Trophoblast cell (in vitro differentiated cells and primary cell): ENCODE measurements at regions not wholly inside any gene's neighbourhood (a gene's known extent, or its start where the extent isn't known, plus 50 kb on each side); places are given as distances from the start of the nearest gene placed in this dataset.

ENCODE experiments used
- DNase-seq, 2 donors: peaks; one replicate each; pipeline ENCODE4 v3.0.0-alpha.2; 2016
- H2AFZ ChIP-seq: 2 replicates; pipeline ENCODE4 v1.6.1; 2013; ENCODE audit warnings: low read length, moderate library complexity, mild to moderate bottlenecking; ENCODE audit not compliant: insufficient read depth, poor library complexity
- H2AK5ac ChIP-seq: 2 replicates; pipeline ENCODE4 v1.6.1; 2013; ENCODE audit warnings: mild to moderate bottlenecking, low read length
- H2BK120ac ChIP-seq: 2 replicates; pipeline ENCODE4 v1.6.1; 2013; ENCODE audit warnings: low read length, mild to moderate bottlenecking, moderate library complexity; ENCODE audit not compliant: insufficient read depth, poor library complexity
- H2BK12ac ChIP-seq: 2 replicates; pipeline ENCODE4 v1.6.1; 2013; ENCODE audit warnings: mild to moderate bottlenecking, low read length, moderate library complexity
- H2BK5ac ChIP-seq: 2 replicates; pipeline ENCODE4 v1.6.1; 2013; ENCODE audit warnings: low read length, low read depth, moderate library complexity, mild to moderate bottlenecking; ENCODE audit not compliant: poor library complexity
- H3K14ac ChIP-seq: 2 replicates; pipeline ENCODE4 v1.6.1; 2013; ENCODE audit warnings: mild to moderate bottlenecking, low read length
- H3K18ac ChIP-seq: 2 replicates; pipeline ENCODE4 v1.6.1; 2013; ENCODE audit warnings: mild to moderate bottlenecking, low read length
- H3K23ac ChIP-seq: 2 replicates; pipeline ENCODE4 v1.6.1; 2013; ENCODE audit warnings: low read length
- H3K27ac ChIP-seq: 2 replicates; pipeline ENCODE4 v1.5.1; 2013; ENCODE audit warnings: low read depth, mild to moderate bottlenecking, inconsistent platforms, low read length, moderate library complexity
- H3K27me3 ChIP-seq: 2 replicates; pipeline ENCODE4 v1.6.1; 2013; ENCODE audit warnings: inconsistent platforms, mild to moderate bottlenecking, low read length, moderate library complexity; ENCODE audit not compliant: insufficient read depth
- H3K36me3 ChIP-seq, 2 experiments: 1 replicate in 1 of 2; 2 replicates in 1 of 2; pipeline ENCODE4 v1.6.1; 2013; ENCODE audit warnings: low read length in 2 of 2, mild to moderate bottlenecking in 2 of 2, moderate library complexity in 1 of 2; ENCODE audit not compliant: insufficient read depth in 2 of 2, control insufficient read depth in 1 of 2
- H3K4ac ChIP-seq: 2 replicates; pipeline ENCODE4 v1.6.1; 2013; ENCODE audit warnings: low read depth, mild to moderate bottlenecking, low read length, moderate library complexity
- H3K4me1 ChIP-seq, 2 experiments: 1 replicate in 1 of 2; 2 replicates in 1 of 2; pipeline ENCODE4 v1.6.1; 2013; ENCODE audit warnings: low read length in 2 of 2, mild to moderate bottlenecking in 2 of 2, moderate library complexity in 1 of 2; ENCODE audit not compliant: insufficient read depth in 2 of 2, control insufficient read depth in 1 of 2
- H3K4me2 ChIP-seq: 2 replicates; pipeline ENCODE4 v1.6.1; 2013; ENCODE audit warnings: inconsistent platforms, mild to moderate bottlenecking, low read length, moderate library complexity
- H3K4me3 ChIP-seq: 2 replicates; pipeline ENCODE4 v1.5.1; 2013; ENCODE audit warnings: mild to moderate bottlenecking, low read depth, low read length, inconsistent platforms
- H3K79me1 ChIP-seq: one replicate; pipeline ENCODE4 v1.6.1; 2013; ENCODE audit warnings: low read length
- H3K79me2 ChIP-seq: 2 replicates; pipeline ENCODE4 v1.6.1; 2013; ENCODE audit warnings: low read length, mild to moderate bottlenecking; ENCODE audit not compliant: control insufficient read depth, insufficient read depth, poor library complexity
- H3K9ac ChIP-seq: 2 replicates; pipeline ENCODE4 v1.6.1; 2013; ENCODE audit warnings: mild to moderate bottlenecking, low read length
- H3K9me3 ChIP-seq: 2 replicates; pipeline ENCODE4 v1.6.1; 2013; ENCODE audit warnings: low read depth, mild to moderate bottlenecking, control low read depth, inconsistent platforms, low read length; ENCODE audit not compliant: insufficient read depth
- H4K12ac ChIP-seq: 2 replicates; pipeline ENCODE4 v1.6.1; 2013; ENCODE audit warnings: low read depth, mild to moderate bottlenecking, low read length, moderate library complexity
- H4K8ac ChIP-seq: 2 replicates; pipeline ENCODE4 v1.6.1; 2013; ENCODE audit warnings: low read depth, mild to moderate bottlenecking, low read length, moderate library complexity
- H4K91ac ChIP-seq: one replicate; pipeline ENCODE4 v1.6.1; 2013; ENCODE audit warnings: low read depth, mild to moderate bottlenecking, low read length, moderate library complexity
- WGBS: extraction: QIAGEN DNeasy Blood & Tissue Kit; methylation state at CpG from one replicate; pipeline ENCODE4 v1.1.7; 2013; ENCODE audit warnings: missing lambda C conversion rate; ENCODE audit not compliant: insufficient read length, insufficient coverage; ENCODE audit errors: extremely low coverage; 5-methylcytosine and 5-hydroxymethylcytosine counted together

GRCh38 chr4:138609943-138610350 is 367.8 kb upstream of the SLC7A11 start:
- Histone ChIP-seq H3K27ac (no peak overlapping the region), H3K79me2 (no peaks in the 10 kb centered on the region), H3K36me3 (no peaks in the 10 kb centered on the region), H3K18ac (no peak overlapping the region), H4K91ac (no peak overlapping the region), H4K12ac (no peak overlapping the region), H3K14ac (no peak overlapping the region), H4K8ac (no peak overlapping the region), H3K9me3 (no peaks in the 10 kb centered on the region), H2BK12ac (no peak overlapping the region), H3K4me1 (no peaks in the 10 kb centered on the region), H2AK5ac (no peak overlapping the region), H3K4me3 (no peak overlapping the region), H3K23ac (no peak overlapping the region), H3K4ac (no peak overlapping the region), H3K27me3 (no peaks in the 10 kb centered on the region), H3K9ac (no peak overlapping the region), H3K79me1 (no peaks in the 10 kb centered on the region), H3K4me2 (no peak overlapping the region), H2BK120ac (no peak overlapping the region), H2AFZ (no peak overlapping the region), H2BK5ac (no peak overlapping the region)
- DNase-seq: peak in 1 of 2 donors; percentile 17
- no CpG with 5 or more reads among the region's 2 CpGs for WGBS

- Histone ChIP-seq H3K4me1 (no peaks in the 10 kb centered on the region), H3K36me3 (no peaks in the 10 kb centered on the region), H3K18ac (no peak overlapping the region), H3K27me3 (no peaks in the 10 kb centered on the region), H2AFZ (no peak overlapping the region), H3K79me1 (no peaks in the 10 kb centered on the region), H3K4me3 (no peak overlapping the region), H4K91ac (no peak overlapping the region), H3K79me2 (no peaks in the 10 kb centered on the region), H3K27ac (no peak overlapping the region), H3K4me2 (no peak overlapping the region), H2BK5ac (no peak overlapping the region), H2AK5ac (no peak overlapping the region), H2BK12ac (no peak overlapping the region), H3K9me3 (no peaks in the 10 kb centered on the region), H2BK120ac (no peak overlapping the region), H3K4ac (no peak overlapping the region), H4K12ac (no peak overlapping the region), H3K23ac (no peak overlapping the region), H3K9ac (no peak overlapping the region), H3K14ac (no peak overlapping the region), H4K8ac (no peak overlapping the region)
- no CpG with 5 or more reads among the region's 2 CpGs for WGBS
- no peak for DNase-seq
These were observed 362.4 kb upstream of the SLC7A11 start for GRCh38 chr4:138604556-138604955.

- no peak overlapping the region for H3K4me2 ChIP-seq
- no peak overlapping the region for H3K23ac ChIP-seq
- WGBS: no CpG with 5 or more reads among the region's 2 CpGs
- no peaks in the 10 kb centered on the region for H3K27me3 ChIP-seq
- no peak overlapping the region for H3K14ac ChIP-seq
- no peaks in the 10 kb centered on the region for H3K79me2 ChIP-seq
- no peaks in the 10 kb centered on the region for H3K9me3 ChIP-seq
- H3K36me3 ChIP-seq: no peaks in the 10 kb centered on the region
- H2BK5ac ChIP-seq: no peak overlapping the region
- H2AFZ ChIP-seq: no peak overlapping the region
- H2BK12ac ChIP-seq: no peak overlapping the region
- no peak overlapping the region for H3K9ac ChIP-seq
- H4K8ac ChIP-seq: no peak overlapping the region
- no peak for DNase-seq
- no peak overlapping the region for H3K4ac ChIP-seq
- no peak overlapping the region for H2BK120ac ChIP-seq
- H4K12ac ChIP-seq: no peak overlapping the region
- H3K4me3 ChIP-seq: no peak overlapping the region
- no peak overlapping the region for H3K18ac ChIP-seq
- H3K4me1 ChIP-seq: no peaks in the 10 kb centered on the region
- no peak overlapping the region for H4K91ac ChIP-seq
- H3K79me1 ChIP-seq: no peaks in the 10 kb centered on the region
- H2AK5ac ChIP-seq: no peak overlapping the region
- no peak overlapping the region for H3K27ac ChIP-seq
These were observed 360.5 kb upstream of the SLC7A11 start for GRCh38 chr4:138602664-138603063.

- no peak for DNase-seq
- Histone ChIP-seq H3K27me3 (no peaks in the 10 kb centered on the region), H3K18ac (no peak overlapping the region), H3K4me2 (no peak overlapping the region), H4K12ac (no peak overlapping the region), H3K27ac (no peak overlapping the region), H3K23ac (no peak overlapping the region), H3K79me2 (no peaks in the 10 kb centered on the region), H3K9ac (no peak overlapping the region), H2AFZ (no peak overlapping the region), H2BK12ac (no peak overlapping the region), H2BK120ac (no peak overlapping the region), H3K4ac (no peak overlapping the region), H2AK5ac (no peak overlapping the region), H4K8ac (no peak overlapping the region), H3K79me1 (no peaks in the 10 kb centered on the region), H3K4me3 (no peak overlapping the region), H3K9me3 (no peaks in the 10 kb centered on the region), H3K36me3 (no peaks in the 10 kb centered on the region), H2BK5ac (no peak overlapping the region), H3K4me1 (no peaks in the 10 kb centered on the region), H3K14ac (no peak overlapping the region), H4K91ac (no peak overlapping the region)
- WGBS: no CpG with 5 or more reads among the region's 4 CpGs
These were observed 357.8 kb upstream of the SLC7A11 start for GRCh38 chr4:138599965-138600364.
